Mucosa of gallbladder (tissue), 1 donor: ENCODE measurements at regions not wholly inside any gene's neighbourhood (a gene's known extent, or its start where the extent isn't known, plus 50 kb on each side); places are given as distances from the start of the nearest gene placed in this dataset.
A peak's percentile ranks its signal among the peaks of the same experiment; 100 is the strongest.
"Not testable (repeated sequence)": the region's sequence is repeated elsewhere in the genome, so short reads cannot be mapped to it uniquely, and the experiment has no call there.

ENCODE experiments used
- DNase-seq: peaks from one replicate; pipeline ENCODE4 v3.0.0-alpha.2; 2020; ENCODE audit warnings: low spot score
- donor health status: DM: no; HTN: no; CAD: no.

GRCh38 chr2:87956613-87957012 lies 59.7 kb downstream of the RNU2-63P start:
- DNase-seq, result not testable (repeated sequence)

DNA sequence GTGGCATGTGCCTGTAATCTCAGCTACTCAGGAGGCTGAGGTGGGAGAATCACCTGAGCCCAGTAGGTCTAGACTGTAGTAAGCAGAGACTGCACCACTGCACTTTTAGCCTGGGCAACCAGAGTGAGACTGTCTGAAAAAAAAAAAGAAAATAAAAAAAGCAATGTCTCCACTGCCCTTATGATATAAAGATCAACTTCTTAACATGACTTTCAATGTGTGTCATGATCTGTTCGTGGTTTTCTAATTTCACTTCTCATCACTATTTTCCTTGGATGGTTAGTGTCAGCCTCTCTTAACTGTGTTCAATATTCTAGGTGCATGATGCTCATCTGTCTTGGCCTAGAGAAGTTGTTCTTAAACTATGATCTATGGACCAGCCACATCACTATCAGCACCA lies 67.3 kb downstream of the RNU2-63P start:
- DNase-seq, result not testable (repeated sequence)

DNA sequence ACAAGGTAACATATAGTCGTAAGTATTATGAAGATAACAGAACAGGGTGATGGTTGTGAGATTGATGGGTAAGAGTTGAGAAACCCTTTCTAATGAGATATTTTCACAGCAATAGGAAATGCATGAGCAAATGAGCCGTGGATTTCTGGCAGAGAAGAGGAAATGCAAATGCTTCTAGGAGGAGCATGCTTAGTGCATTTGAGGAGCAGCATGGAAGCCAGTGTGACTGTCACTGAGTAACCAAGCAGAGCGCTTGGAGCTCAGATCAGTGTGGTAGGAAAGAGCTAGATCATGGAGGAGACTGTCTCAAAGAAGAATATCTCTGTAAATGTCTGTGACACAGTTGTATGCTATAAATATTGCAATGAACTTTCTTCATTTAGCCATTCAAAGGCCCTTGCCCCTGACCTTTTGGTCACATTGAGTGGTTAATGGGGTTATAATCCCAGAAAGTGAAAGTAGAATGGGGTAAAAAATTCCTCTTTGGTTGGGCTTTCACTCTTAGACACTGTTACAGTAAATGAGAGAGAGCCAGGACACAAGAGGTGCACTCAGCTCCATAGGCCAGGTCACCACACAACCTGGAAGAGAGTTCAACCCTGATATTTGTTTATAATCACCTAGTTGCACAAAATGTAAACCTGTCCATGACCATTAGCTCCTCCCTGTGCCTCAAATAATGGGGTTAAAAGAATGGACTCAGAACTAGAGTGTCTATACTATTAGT lies 69.5 kb downstream of the RNU2-63P start:
- not testable (repeated sequence) for DNase-seq

DNA sequence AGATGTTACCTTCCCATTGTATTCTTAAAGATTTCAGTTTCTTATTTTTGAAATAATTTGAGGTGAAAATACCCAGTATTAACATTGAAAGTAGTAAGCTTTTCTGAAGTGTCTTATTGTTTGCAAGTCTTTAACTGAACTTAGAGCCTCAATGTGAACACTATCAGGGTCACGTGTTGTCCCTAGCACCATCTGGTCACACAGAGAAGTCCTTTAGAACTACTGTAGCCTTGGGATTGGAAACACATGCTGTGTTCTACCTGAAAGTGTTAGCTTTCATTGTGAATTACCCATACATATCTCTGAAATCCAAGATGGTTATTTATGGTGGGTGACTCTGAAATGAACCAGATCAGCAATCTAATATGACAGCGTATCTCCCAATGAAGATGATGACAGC lies 77.0 kb downstream of the RNU2-63P start:
- DNase-seq, result not testable (repeated sequence)

DNA sequence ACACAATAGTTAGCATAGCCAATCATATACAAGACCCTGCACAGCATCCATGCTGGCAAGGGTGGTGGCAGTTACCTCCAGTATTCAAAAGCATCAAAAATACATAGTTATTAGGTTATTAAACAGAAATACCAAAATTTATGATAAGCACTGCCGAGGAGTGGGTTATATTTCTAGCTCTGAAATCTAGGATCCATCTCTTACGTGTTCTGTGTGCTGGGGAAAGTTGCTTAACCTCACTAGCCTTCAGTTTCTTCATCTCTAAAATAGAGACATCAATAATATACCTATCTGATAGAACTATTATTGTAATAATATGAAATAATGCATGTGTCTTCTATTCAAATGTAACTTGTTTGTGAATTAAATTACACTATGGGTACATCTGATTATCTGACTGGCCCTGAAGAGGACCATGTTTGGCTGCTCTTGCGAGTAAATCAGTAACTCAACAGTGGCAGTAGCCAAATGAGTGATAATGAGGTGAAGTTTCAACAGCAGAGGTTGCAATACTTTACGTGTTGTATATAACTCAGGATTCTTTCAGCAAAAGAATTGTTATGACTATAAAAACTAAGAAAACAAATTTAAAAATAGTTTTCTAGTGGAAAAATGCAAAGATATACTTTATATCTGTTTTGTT lies 93.5 kb upstream of the RGPD2 start:
- DNase-seq, result peak; percentile 26

GRCh38 chr2:87917194-87917593 lies 91.6 kb upstream of the RGPD2 start:
- DNase-seq, result not testable (repeated sequence)

GRCh38 chr2:87910848-87911247 lies 85.3 kb upstream of the RGPD2 start:
- DNase-seq, result not testable (repeated sequence)

GRCh38 chr2:87909042-87909441 lies 83.4 kb upstream of the RGPD2 start:
- DNase-seq, result not testable (repeated sequence)

- DNase-seq, result not testable (repeated sequence)
Measured at GRCh38 chr2:87907556-87908099, 82.0 kb upstream of the RGPD2 start.

DNA sequence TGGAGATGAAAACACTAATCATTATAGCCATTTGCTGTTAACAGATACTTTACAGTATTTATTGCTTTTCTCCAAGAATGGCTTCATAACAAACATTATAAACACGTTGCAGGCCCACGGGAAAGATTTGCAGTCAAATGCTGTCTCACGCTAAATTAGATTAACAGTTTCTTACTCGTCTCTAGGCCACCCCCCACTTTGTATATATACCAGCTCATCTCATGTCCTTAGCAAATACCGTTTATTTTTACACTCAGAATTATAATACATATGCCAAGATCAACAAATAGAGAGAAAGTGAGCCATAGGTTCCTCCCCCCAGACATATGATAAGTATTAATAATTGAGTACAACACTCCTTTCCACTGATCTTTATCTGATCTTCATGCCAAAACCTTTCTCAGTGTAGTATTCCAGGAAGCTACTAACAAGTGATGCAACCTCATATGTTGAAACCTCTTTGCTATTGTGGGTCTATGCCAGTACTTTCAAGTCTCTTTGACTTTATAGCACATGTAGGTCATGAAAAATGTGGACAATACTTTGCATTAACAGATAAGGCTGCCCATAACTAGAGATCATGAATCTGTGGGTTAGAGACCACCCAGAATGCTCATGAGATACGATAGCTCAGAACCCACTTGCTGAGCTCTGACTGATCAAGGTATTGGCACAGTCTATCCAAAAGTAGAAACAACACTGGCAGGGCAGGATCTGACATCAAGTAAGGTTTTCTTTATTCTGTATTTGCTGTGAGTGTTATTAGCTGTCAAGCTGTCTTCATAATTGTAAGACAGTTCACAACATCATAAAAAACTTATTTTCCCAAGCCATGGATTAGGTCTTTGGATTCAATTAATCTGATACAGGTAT lies 77.9 kb upstream of the RGPD2 start:
- not testable (repeated sequence) for DNase-seq

DNA sequence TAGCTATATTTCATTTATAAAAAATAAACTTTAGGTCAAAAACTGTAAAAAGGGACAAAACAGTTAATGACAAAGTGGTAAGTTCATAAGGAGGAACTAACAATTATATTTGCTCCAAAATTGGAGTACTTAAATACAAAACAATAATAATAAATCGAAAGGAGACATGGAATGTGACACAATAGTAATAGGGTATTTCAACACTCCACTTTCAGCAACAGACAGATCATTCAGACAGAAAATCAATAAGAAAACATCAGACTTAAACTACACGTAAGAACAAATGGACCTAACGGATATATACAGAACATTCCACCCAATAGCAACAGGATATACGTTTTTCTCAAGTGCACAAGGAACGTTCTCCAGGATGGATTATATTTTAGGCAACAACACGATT lies 58.1 kb upstream of the RGPD2 start:
- DNase-seq, result not testable (repeated sequence)
